Activated T-cell treated with anti-CD3 and anti-CD28 coated beads, Interleukin-2, amount 50 U/mL, for 72 hours (primary cell): ENCODE measurements at regions not wholly inside any gene's neighbourhood (a gene's known extent, or its start where the extent isn't known, plus 50 kb on each side); places are given as distances from the start of the nearest gene placed in this dataset.
"Not testable (repeated sequence)": the region's sequence is repeated elsewhere in the genome, so short reads cannot be mapped to it uniquely, and the experiment has no call there.

ENCODE experiments used
- ATAC-seq, 2 donors: fragments of 150-1000 bp; cut with Tn5 transposase; replicated peaks in 1 of 2; 2 replicates each; pipeline ENCODE4 v1.10.0; 2021; ENCODE audit warnings: moderate library complexity in 2 of 2, mild to moderate bottlenecking in 1 of 2
- DNase-seq, 2 donors: peaks; one replicate each; pipeline ENCODE4 v3.0.0; 2021 to 2022; ENCODE audit warnings: mixed read lengths in 1 of 2
- H3K27ac Mint-ChIP-seq: one replicate; pipeline ENCODE4 v1.8.0; 2022; ENCODE audit warnings: mild to moderate bottlenecking, moderate library complexity, mixed read lengths
- H3K27me3 Mint-ChIP-seq: one replicate; pipeline ENCODE4 v1.8.0; 2022; ENCODE audit warnings: low read depth, mixed read lengths
- H3K36me3 Mint-ChIP-seq, 2 donors: one replicate each; pipeline ENCODE4 v1.8.0; 2022; ENCODE audit warnings: mixed read lengths in 2 of 2, mild to moderate bottlenecking in 1 of 2; ENCODE audit not compliant: insufficient read depth in 2 of 2
- H3K4me1 Mint-ChIP-seq: one replicate; pipeline ENCODE4 v1.8.0; 2022; ENCODE audit warnings: low read depth, mixed read lengths
- H3K4me3 Mint-ChIP-seq, 2 donors: one replicate each; pipeline ENCODE4 v1.8.0; 2022; ENCODE audit warnings: mild to moderate bottlenecking in 2 of 2, mixed read lengths in 2 of 2, moderate library complexity in 2 of 2
- H3K9me3 Mint-ChIP-seq, 2 donors: one replicate each; pipeline ENCODE4 v1.8.0; 2022; ENCODE audit warnings: mixed read lengths in 2 of 2

- no peaks in the 10 kb centered on the region for H3K4me1 Mint-ChIP-seq
- peaks cover 12 to 19% of the 10 kb centered on the region in 2 donors for H3K9me3 Mint-ChIP-seq
- no peaks in the 10 kb centered on the region for H3K27me3 Mint-ChIP-seq
- no peak overlapping the region for H3K4me3 Mint-ChIP-seq
- no peak for ATAC-seq
- no peak overlapping the region for H3K27ac Mint-ChIP-seq
- peaks cover 0 to 2% of the 10 kb centered on the region in 2 donors for H3K36me3 Mint-ChIP-seq
- DNase-seq = no peak
Observed at GRCh38 chr6:165135889-165136288, 173.5 kb downstream of the C6orf118 start.

- peaks cover 0 to 2% of the 10 kb centered on the region in 2 donors for H3K36me3 Mint-ChIP-seq
- H3K4me3 Mint-ChIP-seq = no peak overlapping the region
- H3K4me1 Mint-ChIP-seq = no peaks in the 10 kb centered on the region
- H3K27ac Mint-ChIP-seq = no peak overlapping the region
- peaks cover 15 to 16% of the 10 kb centered on the region in 2 donors for H3K9me3 Mint-ChIP-seq
- no peaks in the 10 kb centered on the region for H3K27me3 Mint-ChIP-seq
- ATAC-seq (no peak), DNase-seq (no peak)
Observed at GRCh38 chr6:165129086-165129485, 180.3 kb downstream of the C6orf118 start.

DNA sequence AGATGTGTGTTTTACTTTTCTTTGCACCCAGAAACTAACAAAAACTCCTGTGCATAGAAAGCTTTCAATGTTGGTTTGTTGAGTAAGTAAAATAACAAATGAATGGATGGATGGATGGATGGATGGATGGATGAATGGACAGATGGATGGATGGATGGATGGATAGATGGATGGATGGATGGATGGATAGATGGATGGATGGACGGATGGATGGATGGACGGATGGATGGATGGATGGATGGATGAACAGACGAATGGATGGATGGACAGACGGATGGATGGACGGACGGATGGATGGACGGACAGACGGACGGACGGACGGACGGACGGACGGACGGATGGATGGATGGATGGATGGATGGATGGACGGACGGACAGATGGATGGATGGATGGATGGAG, 181.7 kb downstream of the C6orf118 start:
- H3K27me3 Mint-ChIP-seq, DNase-seq, ATAC-seq, H3K4me1 Mint-ChIP-seq, H3K4me3 Mint-ChIP-seq, H3K27ac Mint-ChIP-seq, H3K36me3 Mint-ChIP-seq: not testable (repeated sequence)
- peaks cover 11 to 15% of the 10 kb centered on the region in 2 donors for H3K9me3 Mint-ChIP-seq

GRCh38 chr6:165124681-165125080, 184.7 kb downstream of the C6orf118 start:
- not testable (repeated sequence) for ATAC-seq, H3K27ac Mint-ChIP-seq

GRCh38 chr6:165119231-165120020, 190.0 kb downstream of the C6orf118 start:
- H3K36me3 Mint-ChIP-seq = no peaks in the 10 kb centered on the region
- ATAC-seq (no peak), DNase-seq (no peak)
- H3K27ac Mint-ChIP-seq = no peak overlapping the region
- H3K9me3 Mint-ChIP-seq = peaks cover 4 to 5% of the 10 kb centered on the region in 2 donors
- no peaks in the 10 kb centered on the region for H3K27me3 Mint-ChIP-seq
- no peak overlapping the region for H3K4me3 Mint-ChIP-seq
- H3K4me1 Mint-ChIP-seq = no peaks in the 10 kb centered on the region

More at GRCh38 chr6:165124681-165125080, 184.7 kb downstream of the C6orf118 start:
- H3K27me3 Mint-ChIP-seq, DNase-seq, H3K36me3 Mint-ChIP-seq, H3K9me3 Mint-ChIP-seq, H3K4me3 Mint-ChIP-seq, H3K4me1 Mint-ChIP-seq: not testable (repeated sequence)

DNA sequence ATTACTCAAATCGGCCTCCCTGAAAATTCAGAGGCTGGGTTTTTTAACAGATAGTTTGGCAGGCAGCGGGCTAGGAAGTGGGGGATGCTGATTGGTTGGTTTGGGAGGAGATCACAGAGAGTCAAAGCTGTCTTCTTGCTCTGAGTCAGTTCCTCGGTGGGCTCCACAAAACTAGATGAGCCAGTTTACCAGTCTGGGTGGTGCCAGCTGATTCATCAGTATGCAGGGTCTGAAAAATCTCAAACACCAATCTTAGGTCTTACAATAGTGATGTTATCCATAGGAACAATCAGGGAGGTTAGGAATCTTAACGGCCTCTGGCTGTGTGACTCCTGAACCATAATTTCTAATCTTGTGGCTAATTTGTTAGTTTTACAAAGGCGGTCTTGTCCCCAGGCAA, 190.7 kb downstream of the C6orf118 start:
- H3K4me1 Mint-ChIP-seq = no peaks in the 10 kb centered on the region
- H3K4me3 Mint-ChIP-seq = no peak overlapping the region
- H3K27ac Mint-ChIP-seq = no peak overlapping the region
- H3K27me3 Mint-ChIP-seq = no peaks in the 10 kb centered on the region
- DNase-seq (no peak), ATAC-seq (no peak)
- peaks cover 4 to 7% of the 10 kb centered on the region in 2 donors for H3K9me3 Mint-ChIP-seq
- no peaks in the 10 kb centered on the region for H3K36me3 Mint-ChIP-seq

- DNase-seq = no peak
- Mint-ChIP-seq H3K27me3 (no peaks in the 10 kb centered on the region), H3K4me1 (no peaks in the 10 kb centered on the region), H3K27ac (no peak overlapping the region), H3K9me3 (peaks cover 5 to 7% of the 10 kb centered on the region in 2 donors), H3K36me3 (no peaks in the 10 kb centered on the region), H3K4me3 (no peak overlapping the region)
- no peak for ATAC-seq
Observed at GRCh38 chr6:165117806-165118205, 191.6 kb downstream of the C6orf118 start.

DNA sequence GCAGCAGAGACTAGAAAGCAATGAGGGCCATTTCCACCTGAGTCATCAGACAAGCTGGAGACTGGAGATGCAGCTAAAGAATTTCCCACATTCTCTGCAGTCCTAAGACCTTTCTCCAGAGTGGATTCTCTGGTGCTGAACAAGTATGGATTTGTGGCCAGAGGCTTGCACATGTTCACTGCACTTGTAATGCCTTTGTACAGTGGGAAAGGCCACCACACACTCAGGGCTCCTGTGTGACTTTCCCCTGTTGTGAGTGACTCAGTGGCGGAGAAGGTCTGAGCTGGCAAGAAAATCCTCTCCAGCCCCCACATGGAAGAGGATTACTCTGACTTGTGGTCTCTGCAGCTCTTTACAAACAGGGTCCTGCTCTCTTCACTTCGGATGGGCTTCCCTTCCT, 192.3 kb downstream of the C6orf118 start:
- Mint-ChIP-seq H3K4me3 (no peak overlapping the region), H3K9me3 (peaks cover 5 to 7% of the 10 kb centered on the region in 2 donors), H3K27me3 (no peaks in the 10 kb centered on the region), H3K36me3 (no peaks in the 10 kb centered on the region), H3K27ac (no peak overlapping the region), H3K4me1 (no peaks in the 10 kb centered on the region)
- ATAC-seq = no peak
- no peak for DNase-seq

DNA sequence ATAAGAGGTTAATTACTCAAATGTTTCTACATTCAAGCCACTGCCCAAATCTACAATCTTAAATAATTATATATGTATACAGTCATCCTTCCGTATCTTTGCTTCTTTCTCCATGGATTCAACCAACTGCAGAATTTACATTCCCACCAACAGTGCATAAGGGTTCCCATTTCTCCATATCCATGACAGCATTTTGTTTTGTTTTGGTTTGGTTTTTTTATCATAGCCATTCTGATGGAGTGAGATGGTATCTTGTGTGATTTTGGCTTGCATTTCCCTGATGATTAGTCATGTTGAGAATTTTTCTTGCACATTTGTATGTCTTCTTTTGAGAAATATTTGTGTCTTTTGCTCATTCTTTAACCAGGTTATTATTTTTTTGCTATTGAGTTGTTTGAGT, 198.5 kb downstream of the C6orf118 start:
- Mint-ChIP-seq H3K27me3 (no peaks in the 10 kb centered on the region), H3K4me3 (no peak overlapping the region), H3K27ac (no peak overlapping the region), H3K4me1 (no peaks in the 10 kb centered on the region), H3K9me3 (peaks cover 3 to 7% of the 10 kb centered on the region in 2 donors), H3K36me3 (no peaks in the 10 kb centered on the region)
- DNase-seq (no peak), ATAC-seq (no peak)

GRCh38 chr6:165109011-165109410, 200.4 kb downstream of the C6orf118 start:
- Mint-ChIP-seq H3K9me3 (peaks cover 3 to 4% of the 10 kb centered on the region in 2 donors), H3K4me1 (no peaks in the 10 kb centered on the region), H3K36me3 (no peaks in the 10 kb centered on the region), H3K27ac (no peak overlapping the region), H3K27me3 (no peaks in the 10 kb centered on the region), H3K4me3 (no peak overlapping the region)
- DNase-seq (no peak), ATAC-seq (no peak)

DNA sequence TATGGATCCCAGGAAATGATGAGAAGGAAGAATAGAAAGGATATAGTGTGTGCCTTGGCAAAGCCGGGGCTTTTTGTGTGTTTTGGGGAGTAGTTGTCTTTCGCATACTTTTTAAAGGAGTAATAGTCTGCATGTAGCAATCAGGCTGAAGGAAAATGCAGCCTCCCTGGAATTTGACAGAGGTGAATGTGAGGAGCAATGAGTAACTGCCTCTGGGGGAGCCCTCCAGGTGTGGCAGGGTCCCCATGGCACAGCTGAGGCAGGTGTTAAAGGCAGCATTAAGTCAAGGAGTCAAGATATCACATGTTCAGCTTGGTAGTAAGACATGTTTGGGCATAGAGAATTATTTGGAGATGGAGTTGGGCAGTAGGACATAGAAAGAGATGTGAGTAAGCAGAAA, 203.1 kb downstream of the C6orf118 start:
- Mint-ChIP-seq H3K9me3 (peaks cover 0 to 11% of the 10 kb centered on the region in 2 donors), H3K4me3 (no peak overlapping the region), H3K36me3 (no peaks in the 10 kb centered on the region), H3K27ac (no peak overlapping the region), H3K4me1 (no peaks in the 10 kb centered on the region), H3K27me3 (no peaks in the 10 kb centered on the region)
- ATAC-seq = no peak
- DNase-seq = no peak

DNA sequence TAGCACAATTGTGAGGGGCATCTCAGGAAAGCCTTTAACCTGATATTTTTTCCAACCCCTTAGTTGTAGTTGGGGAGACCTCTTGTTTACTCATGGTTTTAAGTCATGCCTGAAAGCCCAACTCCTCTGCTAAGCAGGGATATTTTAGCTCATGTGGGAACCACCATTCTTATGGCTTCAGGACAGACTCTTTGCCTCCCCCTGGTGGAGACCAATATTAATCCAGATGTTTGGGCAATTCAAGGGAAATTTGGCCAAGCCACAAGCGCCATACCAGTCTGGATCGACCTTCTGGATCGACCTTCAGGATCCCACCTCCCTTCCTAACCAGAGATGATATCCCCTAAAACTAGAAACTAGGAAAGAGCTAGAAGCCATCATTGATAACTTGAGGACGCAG, 211.2 kb downstream of the C6orf118 start:
- Mint-ChIP-seq H3K36me3 (no peaks in the 10 kb centered on the region), H3K4me3 (no peak overlapping the region), H3K9me3 (peaks cover 2 to 10% of the 10 kb centered on the region in 2 donors), H3K27ac (no peak overlapping the region), H3K27me3 (no peaks in the 10 kb centered on the region), H3K4me1 (no peaks in the 10 kb centered on the region)
- no peak for ATAC-seq
- no peak for DNase-seq

DNA sequence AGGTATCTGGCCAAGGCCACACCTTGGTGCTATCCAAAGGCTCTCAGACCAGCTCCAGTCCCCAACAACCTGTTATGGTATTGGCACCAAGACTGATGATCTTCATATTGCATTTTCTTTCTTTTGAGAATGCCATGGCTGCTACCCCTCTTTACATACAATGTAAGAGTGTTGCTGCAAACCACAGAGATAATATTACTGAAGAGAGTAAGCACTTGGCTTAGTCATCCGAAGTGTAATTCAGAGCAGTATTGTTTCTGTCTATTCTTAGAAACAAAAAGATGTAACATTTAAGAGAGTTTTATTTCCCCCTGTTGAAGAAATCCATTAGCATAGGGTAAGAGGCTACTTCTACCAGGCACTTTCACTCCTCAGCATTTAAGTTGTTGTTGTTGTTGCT, 212.5 kb downstream of the C6orf118 start:
- Mint-ChIP-seq H3K4me3 (no peak overlapping the region), H3K9me3 (peaks cover 6 to 7% of the 10 kb centered on the region in 2 donors), H3K4me1 (no peaks in the 10 kb centered on the region), H3K36me3 (no peaks in the 10 kb centered on the region), H3K27me3 (no peaks in the 10 kb centered on the region), H3K27ac (no peak overlapping the region)
- DNase-seq (no peak), ATAC-seq (no peak)

DNA sequence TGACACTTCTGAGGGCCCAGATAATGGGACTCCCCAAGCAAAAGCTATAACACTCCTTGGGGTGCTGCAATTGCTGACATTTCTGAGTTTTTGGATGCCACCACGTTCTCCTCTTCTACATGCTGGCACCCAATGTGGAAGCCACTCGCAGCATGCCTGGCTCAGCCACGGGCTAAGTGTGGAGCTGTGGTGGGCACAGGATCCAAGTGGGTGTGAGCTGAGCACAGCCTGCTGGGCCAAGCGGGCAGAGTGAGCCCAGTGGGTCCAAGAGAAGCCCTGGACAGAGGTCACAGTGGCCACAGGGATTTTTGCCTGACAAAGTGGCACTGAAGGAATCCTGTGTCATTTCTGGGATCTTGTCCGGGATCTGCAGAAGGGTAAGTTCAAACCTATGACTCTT, 213.2 kb downstream of the C6orf118 start:
- ATAC-seq (no peak), DNase-seq (no peak)
- Mint-ChIP-seq H3K9me3 (peaks cover 3 to 6% of the 10 kb centered on the region in 2 donors), H3K4me1 (no peaks in the 10 kb centered on the region), H3K36me3 (no peaks in the 10 kb centered on the region), H3K27ac (no peak overlapping the region), H3K27me3 (no peaks in the 10 kb centered on the region), H3K4me3 (no peak overlapping the region)
